Ovary (tissue), 3 donors: ENCODE measurements at regions not wholly inside any gene's neighbourhood (a gene's known extent, or its start where the extent isn't known, plus 50 kb on each side); places are given as distances from the start of the nearest gene placed in this dataset.

Source experiments
- EP300 ChIP-seq: sonication (generic); formaldehyde crosslinking; IDR thresholded peaks from one replicate; pipeline ENCODE4 v1.6.1; 2017; ENCODE audit warnings: antibody characterized with exemption
- POLR2A ChIP-seq: fragments of 450-650 bp; IDR thresholded peaks from one replicate; pipeline ENCODE4 v1.6.1; 2017; ENCODE audit warnings: antibody characterized with exemption, mild to moderate bottlenecking, moderate library complexity
- TF ChIP-seq, protein P1 (sequence below), 3 donors: fragments of 450-650 bp in 2 of 3; fragments of 200-600 bp in 1 of 3; IDR thresholded peaks; one replicate each; pipeline versions ENCODE4 v1.5.1 to v1.8.0; 2016 to 2022; ENCODE audit warnings: antibody characterized with exemption in 3 of 3, mild to moderate bottlenecking in 1 of 3
- donor health status: DM: no; HTN: no; CAD: no.

DNA sequence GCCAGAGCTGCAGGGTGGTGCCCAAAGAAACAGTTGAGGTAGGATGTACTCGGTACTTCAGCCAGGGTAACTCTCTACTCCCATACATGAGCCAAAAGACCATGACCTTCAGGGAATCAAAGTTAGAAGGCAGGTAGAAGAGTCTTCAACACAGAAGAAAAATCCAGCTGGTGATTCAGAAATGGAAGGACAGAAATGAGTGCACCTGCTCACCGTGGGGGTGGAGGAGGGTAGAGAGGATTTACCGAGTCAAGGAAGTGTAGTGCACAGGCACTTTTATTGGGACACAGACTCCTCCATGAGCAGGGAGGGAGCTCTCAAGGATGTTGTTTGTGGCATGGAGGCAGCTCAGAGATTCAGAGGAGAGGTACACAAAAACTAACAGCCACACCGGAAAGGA, 330.3 kb upstream of the PRDM1 start:
- TF ChIP-seq, protein P1, sequence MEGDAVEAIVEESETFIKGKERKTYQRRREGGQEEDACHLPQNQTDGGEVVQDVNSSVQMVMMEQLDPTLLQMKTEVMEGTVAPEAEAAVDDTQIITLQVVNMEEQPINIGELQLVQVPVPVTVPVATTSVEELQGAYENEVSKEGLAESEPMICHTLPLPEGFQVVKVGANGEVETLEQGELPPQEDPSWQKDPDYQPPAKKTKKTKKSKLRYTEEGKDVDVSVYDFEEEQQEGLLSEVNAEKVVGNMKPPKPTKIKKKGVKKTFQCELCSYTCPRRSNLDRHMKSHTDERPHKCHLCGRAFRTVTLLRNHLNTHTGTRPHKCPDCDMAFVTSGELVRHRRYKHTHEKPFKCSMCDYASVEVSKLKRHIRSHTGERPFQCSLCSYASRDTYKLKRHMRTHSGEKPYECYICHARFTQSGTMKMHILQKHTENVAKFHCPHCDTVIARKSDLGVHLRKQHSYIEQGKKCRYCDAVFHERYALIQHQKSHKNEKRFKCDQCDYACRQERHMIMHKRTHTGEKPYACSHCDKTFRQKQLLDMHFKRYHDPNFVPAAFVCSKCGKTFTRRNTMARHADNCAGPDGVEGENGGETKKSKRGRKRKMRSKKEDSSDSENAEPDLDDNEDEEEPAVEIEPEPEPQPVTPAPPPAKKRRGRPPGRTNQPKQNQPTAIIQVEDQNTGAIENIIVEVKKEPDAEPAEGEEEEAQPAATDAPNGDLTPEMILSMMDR (IDR thresholded peaks at IDR 0.05): no peak
- no peak for TF ChIP-seq POLR2A
- TF ChIP-seq EP300: no peak
